ENCODE measurements at regions not wholly inside any gene's neighbourhood (a gene's known extent, or its start where the extent isn't known, plus 50 kb on each side); places are given as distances from the start of the nearest gene placed in this dataset.

DNA sequence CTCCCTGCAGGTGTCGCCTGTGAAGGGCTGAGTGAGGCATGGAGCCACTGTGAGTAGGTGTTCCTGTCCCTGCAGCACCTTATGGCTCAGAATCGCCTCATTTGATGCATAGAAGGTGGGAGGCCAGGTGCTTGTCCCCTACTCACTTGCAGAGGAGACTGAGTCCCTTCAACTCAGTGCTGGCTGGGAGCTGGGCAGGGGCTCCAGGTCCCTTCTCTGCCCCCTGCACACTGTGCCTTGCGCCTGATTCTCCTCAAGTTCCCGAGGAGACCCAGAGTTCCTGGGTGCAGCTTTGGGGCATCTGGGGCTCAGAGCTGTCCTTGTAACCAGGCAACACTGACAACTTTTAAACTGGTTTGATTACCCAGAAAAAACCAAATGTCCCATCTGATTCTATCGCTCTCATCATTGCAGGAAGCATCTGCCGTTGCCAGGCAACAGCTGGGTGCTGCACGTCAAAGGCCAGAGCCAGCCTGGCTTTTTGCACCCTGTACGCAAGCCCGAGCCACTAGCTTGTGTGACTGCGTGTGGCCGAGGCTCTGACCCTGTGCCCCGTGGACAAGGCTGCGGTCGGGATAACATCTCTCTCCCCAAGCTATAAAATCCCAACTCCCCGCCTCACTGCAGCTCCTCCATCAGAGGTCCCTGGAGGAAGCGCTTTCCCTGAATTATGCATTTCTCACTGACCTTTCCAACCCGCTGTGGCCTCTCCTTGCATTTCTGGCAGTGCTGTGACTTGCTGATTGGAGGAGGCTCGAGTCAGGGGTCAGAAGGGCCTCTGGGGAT lies 130.8 kb upstream of the HDAC4 start:
- TF ChIP-seq, protein P1, sequence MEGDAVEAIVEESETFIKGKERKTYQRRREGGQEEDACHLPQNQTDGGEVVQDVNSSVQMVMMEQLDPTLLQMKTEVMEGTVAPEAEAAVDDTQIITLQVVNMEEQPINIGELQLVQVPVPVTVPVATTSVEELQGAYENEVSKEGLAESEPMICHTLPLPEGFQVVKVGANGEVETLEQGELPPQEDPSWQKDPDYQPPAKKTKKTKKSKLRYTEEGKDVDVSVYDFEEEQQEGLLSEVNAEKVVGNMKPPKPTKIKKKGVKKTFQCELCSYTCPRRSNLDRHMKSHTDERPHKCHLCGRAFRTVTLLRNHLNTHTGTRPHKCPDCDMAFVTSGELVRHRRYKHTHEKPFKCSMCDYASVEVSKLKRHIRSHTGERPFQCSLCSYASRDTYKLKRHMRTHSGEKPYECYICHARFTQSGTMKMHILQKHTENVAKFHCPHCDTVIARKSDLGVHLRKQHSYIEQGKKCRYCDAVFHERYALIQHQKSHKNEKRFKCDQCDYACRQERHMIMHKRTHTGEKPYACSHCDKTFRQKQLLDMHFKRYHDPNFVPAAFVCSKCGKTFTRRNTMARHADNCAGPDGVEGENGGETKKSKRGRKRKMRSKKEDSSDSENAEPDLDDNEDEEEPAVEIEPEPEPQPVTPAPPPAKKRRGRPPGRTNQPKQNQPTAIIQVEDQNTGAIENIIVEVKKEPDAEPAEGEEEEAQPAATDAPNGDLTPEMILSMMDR (IDR thresholded peaks at IDR 0.05): no peak
- no peak for TF ChIP-seq POLR2A (IDR thresholded peaks at IDR 0.05)
